OCI-LY3 (cell line): ENCODE measurements at regions not wholly inside any gene's neighbourhood (a gene's known extent, or its start where the extent isn't known, plus 50 kb on each side); places are given as distances from the start of the nearest gene placed in this dataset.

Experiments used
- CTCF ChIP-seq: fragments of 200-600, 300-600 bp; sonication (generic); IDR thresholded peaks from 2 replicates; pipeline ENCODE4 v1.5.1; 2014; ENCODE audit warnings: antibody characterized with exemption, low read length, low read depth
- EZH2phosphoT487 ChIP-seq: fragments of 200-600 bp; shearing (Covaris generic); IDR thresholded peaks from 2 replicates; pipeline ENCODE4 v1.6.1; 2018; ENCODE audit warnings: antibody characterized with exemption, mixed run types, low read depth

- no peak for TF ChIP-seq CTCF
- no peak for TF ChIP-seq EZH2phosphoT487
These were observed 362.7 kb downstream of the STIM2 start for GRCh38 chr4:27223326-27223725.
